ENCODE measurements at regions not wholly inside any gene's neighbourhood (a gene's known extent, or its start where the extent isn't known, plus 50 kb on each side); places are given as distances from the start of the nearest gene placed in this dataset.

- H3K27ac ChIP-seq (ENCODE audit: low read depth, low read length, poor library complexity, severe bottlenecking) = no peak overlapping the region
- no peaks in the 10 kb centered on the region for H3K36me3 ChIP-seq (ENCODE audit: insufficient read depth, low read length, poor library complexity, severe bottlenecking)
- BruUV-seq (replicated peaks) = no TSS peak
- H3K9me3 ChIP-seq (ENCODE audit: low read depth, low read length, poor library complexity, severe bottlenecking) = no peaks in the 10 kb centered on the region
- TF ChIP-seq, protein P1, sequence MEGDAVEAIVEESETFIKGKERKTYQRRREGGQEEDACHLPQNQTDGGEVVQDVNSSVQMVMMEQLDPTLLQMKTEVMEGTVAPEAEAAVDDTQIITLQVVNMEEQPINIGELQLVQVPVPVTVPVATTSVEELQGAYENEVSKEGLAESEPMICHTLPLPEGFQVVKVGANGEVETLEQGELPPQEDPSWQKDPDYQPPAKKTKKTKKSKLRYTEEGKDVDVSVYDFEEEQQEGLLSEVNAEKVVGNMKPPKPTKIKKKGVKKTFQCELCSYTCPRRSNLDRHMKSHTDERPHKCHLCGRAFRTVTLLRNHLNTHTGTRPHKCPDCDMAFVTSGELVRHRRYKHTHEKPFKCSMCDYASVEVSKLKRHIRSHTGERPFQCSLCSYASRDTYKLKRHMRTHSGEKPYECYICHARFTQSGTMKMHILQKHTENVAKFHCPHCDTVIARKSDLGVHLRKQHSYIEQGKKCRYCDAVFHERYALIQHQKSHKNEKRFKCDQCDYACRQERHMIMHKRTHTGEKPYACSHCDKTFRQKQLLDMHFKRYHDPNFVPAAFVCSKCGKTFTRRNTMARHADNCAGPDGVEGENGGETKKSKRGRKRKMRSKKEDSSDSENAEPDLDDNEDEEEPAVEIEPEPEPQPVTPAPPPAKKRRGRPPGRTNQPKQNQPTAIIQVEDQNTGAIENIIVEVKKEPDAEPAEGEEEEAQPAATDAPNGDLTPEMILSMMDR (conservative IDR thresholded peaks at IDR 0.05; ENCODE audit: low read depth, low read length) = 0 out of 2 replicates have a peak, but pooled peaks have one; percentile 6
- no peak for TF ChIP-seq EZH2 (IDR thresholded peaks at IDR 0.05; ENCODE audit: borderline replicate concordance, low read depth, low read length, poor library complexity, severe bottlenecking)
- DNase-seq (ENCODE audit: low spot score) = no peak
- H3K4me3 ChIP-seq (ENCODE audit: low read depth, low read length, poor library complexity, severe bottlenecking) = no peak overlapping the region
- no peaks in the 10 kb centered on the region for H3K27me3 ChIP-seq (replicated peaks; ENCODE audit: insufficient read depth, low read depth, low read length, poor library complexity)
- H3K4me1 ChIP-seq (ENCODE audit: insufficient read depth, low read length, poor library complexity, severe bottlenecking) = peaks cover 3% of the 10 kb centered on the region
- ChIA-PET POLR2A (ENCODE audit: low non-redundant PET) (no interaction called here), CTCF (no interaction called here)
- intact Hi-C loops (cut with micrococcal nuclease; ENCODE audit: unreplicated experiment) = loop anchor here (10.0 kb wide), 1 partner anchor 270 kb away; no protein-coding TSS in a partner anchor
These were observed 84.0 kb upstream of the QRFPR start for GRCh38 chr4:121464854-121465253.

DNA sequence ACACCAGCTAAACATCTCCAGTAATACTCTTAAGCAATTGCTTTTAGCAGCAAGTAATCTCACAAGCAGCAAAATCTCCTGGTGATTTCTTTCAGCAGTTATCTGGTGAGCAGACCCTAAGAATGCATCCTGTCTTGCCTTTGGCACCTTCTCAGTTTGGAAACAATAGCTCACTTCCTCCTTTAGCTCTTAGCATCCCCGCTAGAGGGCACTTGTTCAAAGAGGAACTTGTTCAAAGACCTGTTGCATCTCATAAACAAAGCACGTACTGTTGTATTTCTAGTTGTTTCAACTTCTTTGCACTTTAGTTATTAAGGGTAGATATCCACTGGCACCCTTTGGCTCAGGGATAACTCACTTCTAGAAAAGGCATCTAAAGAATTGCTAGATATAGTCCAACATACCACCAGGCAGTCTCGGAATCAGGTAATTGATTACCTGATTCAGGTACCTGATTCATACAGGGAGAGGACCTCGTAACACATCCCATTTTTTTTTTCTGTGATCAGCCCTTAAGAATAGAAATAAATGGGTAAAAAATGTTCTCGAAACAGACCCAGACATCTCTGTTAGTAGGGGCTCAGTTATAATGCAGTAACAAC is 81.9 kb upstream of the QRFPR start:
- Histone ChIP-seq H3K4me3 (ENCODE audit: low read depth, low read length, poor library complexity, severe bottlenecking) (no peak overlapping the region), H3K9me3 (ENCODE audit: low read depth, low read length, poor library complexity, severe bottlenecking) (no peaks in the 10 kb centered on the region), H3K36me3 (ENCODE audit: insufficient read depth, low read length, poor library complexity, severe bottlenecking) (no peaks in the 10 kb centered on the region), H3K4me1 (ENCODE audit: insufficient read depth, low read length, poor library complexity, severe bottlenecking) (peaks cover 3% of the 10 kb centered on the region), H3K27ac (ENCODE audit: low read depth, low read length, poor library complexity, severe bottlenecking) (no peak overlapping the region), H3K27me3 (replicated peaks; ENCODE audit: insufficient read depth, low read depth, low read length, poor library complexity) (no peaks in the 10 kb centered on the region)
- intact Hi-C loops (cut with micrococcal nuclease; ENCODE audit: unreplicated experiment) = loop anchor here (2.0 to 10.0 kb wide), 3 partner anchors 194 to 274 kb away; no protein-coding TSS in a partner anchor
- POLR2A ChIA-PET (ENCODE audit: low non-redundant PET) = no interaction called here
- peak; percentile 88 for DNase-seq (ENCODE audit: low spot score)
- no peak for TF ChIP-seq EZH2 (IDR thresholded peaks at IDR 0.05; ENCODE audit: borderline replicate concordance, low read depth, low read length, poor library complexity, severe bottlenecking)
- TF ChIP-seq, protein P1 (conservative IDR thresholded peaks at IDR 0.05; ENCODE audit: low read depth, low read length) = peak; percentile 83
- CTCF ChIA-PET = interaction anchor here (0.5 to 1.0 kb wide), 7 partner anchors 8 to 382 kb away, joined by 3 to 6 read pairs (median 4); no protein-coding TSS in a partner anchor
- no TSS peak for BruUV-seq (replicated peaks)

- CTCF ChIA-PET = interaction anchor here (0.7 kb wide), 1 partner anchor 79 kb away, joined by 9 read pairs; no protein-coding TSS in a partner anchor
- intact Hi-C loops (cut with micrococcal nuclease; ENCODE audit: unreplicated experiment) = no loop called here
- POLR2A ChIA-PET (ENCODE audit: low non-redundant PET) = no interaction called here
- no peak for DNase-seq (ENCODE audit: low spot score)
- TF ChIP-seq, protein P1 (conservative IDR thresholded peaks at IDR 0.05; ENCODE audit: low read depth, low read length) = no peak
- TF ChIP-seq EZH2 (IDR thresholded peaks at IDR 0.05; ENCODE audit: borderline replicate concordance, low read depth, low read length, poor library complexity, severe bottlenecking) = no peak
- H3K36me3 ChIP-seq (ENCODE audit: insufficient read depth, low read length, poor library complexity, severe bottlenecking) = no peaks in the 10 kb centered on the region
- H3K9me3 ChIP-seq (ENCODE audit: low read depth, low read length, poor library complexity, severe bottlenecking) = no peaks in the 10 kb centered on the region
- no peaks in the 10 kb centered on the region for H3K27me3 ChIP-seq (replicated peaks; ENCODE audit: insufficient read depth, low read depth, low read length, poor library complexity)
- no peak overlapping the region for H3K27ac ChIP-seq (ENCODE audit: low read depth, low read length, poor library complexity, severe bottlenecking)
- no peak overlapping the region for H3K4me3 ChIP-seq (ENCODE audit: low read depth, low read length, poor library complexity, severe bottlenecking)
- H3K4me1 ChIP-seq (ENCODE audit: insufficient read depth, low read length, poor library complexity, severe bottlenecking) = peaks cover 7% of the 10 kb centered on the region
- BruUV-seq (replicated peaks) = no TSS peak
These were observed 78.2 kb upstream of the QRFPR start for GRCh38 chr4:121459026-121459425.
